ENCODE measurements at regions not wholly inside any gene's neighbourhood (a gene's known extent, or its start where the extent isn't known, plus 50 kb on each side); places are given as distances from the start of the nearest gene placed in this dataset.
A peak's percentile ranks its signal among the peaks of the same experiment; 100 is the strongest.
"Not testable (repeated sequence)": the region's sequence is repeated elsewhere in the genome, so short reads cannot be mapped to it uniquely, and the experiment has no call there.

DNA sequence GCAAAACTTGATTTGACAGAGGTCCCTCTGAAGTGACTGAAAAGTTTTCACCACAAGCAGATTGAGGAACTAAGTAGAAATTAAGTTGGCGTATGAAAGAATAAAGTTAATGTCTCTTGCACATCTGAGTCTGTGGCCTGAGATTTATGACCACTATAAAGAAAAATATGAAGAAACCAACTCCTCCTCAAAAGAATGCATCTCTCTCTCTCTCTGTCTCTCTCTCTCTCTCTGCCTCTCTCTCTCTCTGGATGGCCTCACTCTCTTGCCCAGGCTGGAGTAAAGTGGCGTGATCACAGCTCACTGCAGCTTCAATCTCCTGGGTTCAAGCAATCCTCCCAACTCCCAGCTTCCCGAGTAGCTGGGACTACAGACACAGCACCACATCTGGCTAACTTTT lies 55.2 kb downstream of the RPL22L1 start:
- no peak for DNase-seq (ENCODE audit: low spot score)

DNA sequence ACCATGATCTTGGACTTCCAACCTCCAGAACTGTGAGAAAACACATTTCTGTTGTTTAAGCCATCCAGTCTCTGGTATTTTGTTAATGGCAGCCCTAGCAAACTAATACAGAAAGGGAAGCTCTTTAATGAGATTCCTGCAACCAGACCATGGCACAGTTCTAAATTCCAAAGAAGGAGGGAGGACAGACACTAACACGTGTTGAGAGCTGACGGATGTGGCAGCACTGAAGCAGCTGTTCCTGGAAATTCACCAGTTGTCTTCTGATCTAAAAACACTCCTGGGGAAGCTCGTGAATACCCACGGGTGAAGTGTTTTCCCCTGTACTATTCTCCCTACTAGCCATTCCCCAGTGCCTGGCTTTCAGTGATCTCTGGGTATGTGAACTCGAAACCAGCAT lies 56.7 kb downstream of the RPL22L1 start:
- no peak for DNase-seq (ENCODE audit: low spot score)

DNA sequence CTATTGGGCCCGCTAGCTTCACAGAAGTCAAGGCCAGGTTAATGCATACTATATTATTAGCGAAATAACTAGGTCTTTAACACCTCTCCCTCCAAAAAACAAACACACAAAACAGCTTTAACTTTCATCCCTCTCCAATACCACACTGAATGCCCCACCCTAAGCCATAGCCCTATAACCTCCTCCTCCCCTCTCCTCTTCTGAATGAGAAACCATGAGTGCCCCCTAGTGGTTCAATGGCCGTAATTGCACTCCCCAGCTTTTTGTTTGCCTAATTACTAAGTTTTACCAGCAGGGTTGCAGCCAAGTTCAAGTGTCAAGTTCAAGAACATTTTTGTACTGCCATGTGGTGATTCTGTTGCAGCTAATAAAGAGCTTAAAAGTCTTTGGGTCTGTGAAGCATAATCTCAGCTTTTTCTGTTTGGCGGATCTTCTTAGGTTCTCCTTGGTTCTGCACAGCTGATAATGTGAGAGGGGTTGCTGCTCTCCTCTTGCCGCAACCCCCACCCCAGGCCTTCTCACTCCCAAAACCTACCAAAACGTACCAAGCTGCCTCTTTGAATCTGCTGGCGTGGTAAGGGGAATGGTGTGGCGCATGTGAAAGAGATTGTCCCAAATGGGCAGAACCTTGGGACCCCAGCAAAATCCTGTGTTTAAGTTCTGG lies 57.9 kb downstream of the RPL22L1 start:
- DNase-seq (ENCODE audit: low spot score), result peak; percentile 93

DNA sequence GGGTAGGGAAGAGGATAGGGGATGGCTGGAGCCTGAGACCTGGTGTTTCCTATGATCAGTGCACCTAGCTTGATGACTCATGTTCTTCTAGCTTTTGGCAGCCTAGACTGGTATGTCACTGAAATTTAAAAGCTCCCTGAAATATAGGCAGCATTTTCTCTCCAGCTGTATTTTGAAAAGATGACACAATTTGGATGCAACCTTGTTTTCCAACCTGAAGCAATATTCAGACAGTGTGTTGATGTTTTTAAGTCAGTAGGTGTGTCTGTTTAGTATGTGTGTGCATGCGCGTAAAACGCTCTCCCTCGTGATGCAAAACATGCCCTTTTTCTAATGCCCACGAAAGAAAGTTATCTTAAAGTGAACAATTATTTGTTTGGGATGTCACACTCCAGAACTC lies 58.5 kb downstream of the RPL22L1 start:
- no peak for DNase-seq (ENCODE audit: low spot score)

DNA sequence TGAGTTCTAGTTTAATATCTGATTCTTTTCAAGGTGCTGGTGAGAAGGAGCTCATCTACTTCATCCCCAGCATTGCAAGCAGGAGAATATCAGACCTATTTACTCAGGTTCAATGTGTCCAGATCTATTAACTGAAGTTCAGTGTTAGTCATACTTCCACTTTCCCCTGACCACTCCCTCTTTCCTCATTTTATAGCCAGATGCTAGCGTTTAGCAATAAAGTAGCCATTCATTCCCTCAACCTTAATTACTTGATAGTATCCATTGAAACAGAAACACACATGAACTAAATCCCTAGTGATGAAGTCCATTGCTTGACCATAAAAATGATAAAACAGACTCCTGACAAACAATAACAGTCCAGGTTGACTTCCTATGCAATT lies 60.0 kb downstream of the RPL22L1 start:
- DNase-seq (ENCODE audit: low spot score), result peak; percentile 85

DNA sequence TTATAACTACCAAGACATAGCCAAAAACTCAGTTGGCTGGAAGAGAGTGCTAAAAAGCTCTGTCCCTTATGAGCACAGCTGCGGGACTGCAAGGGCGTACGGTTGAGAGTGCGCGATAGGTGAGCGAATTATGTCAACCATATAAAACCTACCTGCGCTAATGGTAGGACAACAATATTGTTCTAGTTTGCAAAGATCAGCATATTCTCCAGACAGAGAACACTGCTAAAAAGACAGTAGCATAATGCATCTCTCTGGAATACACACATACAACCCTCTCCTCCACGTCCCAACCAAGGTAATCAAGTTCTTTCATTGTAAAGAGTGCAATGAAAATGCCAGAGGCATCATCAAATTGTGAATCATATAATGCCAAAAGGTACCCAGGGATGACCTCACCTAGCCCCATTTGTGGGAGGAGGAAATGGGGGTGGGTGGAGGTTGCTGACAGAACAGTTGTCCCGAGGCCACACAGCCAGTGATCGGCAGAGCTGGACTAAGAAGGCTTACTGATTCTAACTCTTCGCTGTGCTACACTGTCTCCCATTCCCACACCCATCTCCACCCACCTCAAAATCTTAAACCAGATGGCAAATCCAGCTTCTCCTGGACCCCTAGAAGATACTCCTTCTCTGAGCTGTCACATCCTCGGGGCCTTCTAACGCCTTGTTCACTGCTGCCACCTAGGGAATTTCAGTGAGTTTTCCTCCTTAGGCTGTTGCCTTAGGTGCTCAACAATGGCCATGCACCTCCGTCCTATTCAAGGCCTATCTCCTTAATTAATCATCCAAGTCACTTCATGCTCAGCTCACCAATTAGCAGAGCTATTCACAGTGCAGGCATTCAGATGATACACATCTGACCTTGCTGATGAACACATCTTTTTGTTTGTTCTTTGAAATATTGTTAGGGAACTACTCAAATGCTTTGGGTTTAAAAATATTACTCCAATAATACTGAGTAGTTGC lies 60.7 kb downstream of the RPL22L1 start:
- DNase-seq (ENCODE audit: low spot score), result peak; percentile 58

DNA sequence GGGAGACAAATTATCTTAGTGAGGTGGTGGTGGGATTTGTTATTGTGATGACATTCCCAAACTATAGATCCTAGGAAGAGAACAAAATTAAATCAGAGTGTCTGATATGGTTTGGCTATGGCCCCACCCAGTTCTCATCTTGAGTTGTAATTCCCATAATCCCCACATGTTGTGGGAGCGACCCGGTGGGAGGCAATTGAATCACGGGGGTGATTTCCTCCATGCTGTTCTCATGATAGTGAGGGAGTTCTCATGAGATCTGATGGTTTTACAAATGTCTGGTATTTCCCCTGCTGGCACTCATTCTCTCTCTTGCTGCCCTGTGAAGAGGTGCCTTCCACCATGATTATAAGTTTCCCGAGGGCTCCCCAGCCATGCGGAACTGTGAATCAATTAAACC lies 62.0 kb downstream of the RPL22L1 start:
- DNase-seq (ENCODE audit: low spot score), result no peak

DNA sequence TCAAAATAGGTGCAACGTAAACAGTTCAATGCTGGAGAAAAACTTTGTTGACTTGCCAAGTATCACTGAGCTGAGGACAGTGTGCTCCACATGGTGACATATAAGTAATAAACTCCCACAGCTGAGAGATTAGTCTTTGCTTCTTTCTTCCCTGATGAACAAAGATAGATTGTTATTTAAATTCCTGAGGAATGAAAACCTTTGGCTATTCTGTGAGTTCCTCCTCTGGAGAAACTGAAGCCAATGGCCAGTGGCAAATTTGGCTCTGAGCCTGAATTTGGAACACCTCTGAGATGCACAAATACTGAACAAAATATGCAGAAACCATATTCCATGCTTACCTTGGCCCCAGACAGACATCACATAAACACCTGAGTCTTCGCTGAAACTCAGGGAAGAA lies 63.3 kb downstream of the RPL22L1 start:
- DNase-seq (ENCODE audit: low spot score), result no peak

DNA sequence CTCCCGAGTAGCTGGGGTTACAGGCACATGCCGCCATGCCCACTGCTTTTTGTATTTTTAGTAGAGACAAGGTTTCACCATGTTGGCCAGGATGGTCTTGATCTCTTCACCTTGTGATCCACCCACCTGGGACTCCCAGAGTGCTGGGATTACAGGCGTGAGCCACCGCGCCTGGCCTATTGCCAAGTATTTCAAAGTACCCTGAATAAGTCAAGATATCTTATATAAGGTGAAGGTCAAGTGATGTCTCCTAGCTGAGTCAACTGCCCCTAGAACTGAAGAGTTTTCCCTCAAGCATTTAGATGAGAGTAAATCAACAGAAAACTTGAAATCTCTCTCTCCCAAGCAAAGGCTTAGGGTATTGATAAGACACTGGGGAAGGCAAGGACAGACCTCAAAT lies 63.9 kb downstream of the RPL22L1 start:
- DNase-seq (ENCODE audit: low spot score), result no peak

DNA sequence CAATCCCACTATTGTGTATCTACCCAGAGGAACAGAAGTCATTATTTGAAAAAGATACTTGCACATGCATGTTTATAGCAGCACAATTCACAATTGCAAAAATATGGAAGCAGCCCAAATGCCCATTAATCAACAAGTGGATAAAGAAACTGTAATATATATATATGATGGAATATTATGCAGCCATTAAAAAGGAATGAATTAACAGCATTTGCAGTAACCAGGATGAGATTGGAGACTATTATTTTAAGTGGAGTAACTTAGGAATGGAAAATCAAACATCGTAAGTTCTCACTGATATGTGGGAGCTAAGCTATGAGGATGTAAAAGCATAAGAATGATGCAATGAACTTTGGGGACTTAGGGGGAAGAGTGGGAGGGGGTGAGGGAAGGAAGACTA lies 64.7 kb downstream of the RPL22L1 start:
- not testable (repeated sequence) for DNase-seq (ENCODE audit: low spot score)

DNA sequence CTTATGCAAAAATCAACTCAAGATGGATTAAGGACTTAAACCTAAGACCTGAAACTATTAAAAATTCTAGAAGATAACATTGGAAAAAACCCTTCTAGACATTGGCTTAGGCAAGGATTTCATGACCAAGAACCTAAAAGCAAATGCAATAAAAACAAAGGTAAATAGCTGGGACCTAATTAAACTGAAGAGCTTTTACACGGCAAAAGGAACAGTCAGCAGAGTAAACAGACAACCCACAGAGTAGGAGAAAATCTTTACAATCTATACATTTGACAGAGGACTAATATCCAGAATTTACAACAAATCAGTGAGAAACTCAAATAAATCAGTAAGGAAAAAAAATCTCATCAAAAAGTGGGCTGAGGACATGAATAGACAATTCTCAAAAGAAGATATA lies 65.4 kb downstream of the RPL22L1 start:
- DNase-seq (ENCODE audit: low spot score), result not testable (repeated sequence)

DNA sequence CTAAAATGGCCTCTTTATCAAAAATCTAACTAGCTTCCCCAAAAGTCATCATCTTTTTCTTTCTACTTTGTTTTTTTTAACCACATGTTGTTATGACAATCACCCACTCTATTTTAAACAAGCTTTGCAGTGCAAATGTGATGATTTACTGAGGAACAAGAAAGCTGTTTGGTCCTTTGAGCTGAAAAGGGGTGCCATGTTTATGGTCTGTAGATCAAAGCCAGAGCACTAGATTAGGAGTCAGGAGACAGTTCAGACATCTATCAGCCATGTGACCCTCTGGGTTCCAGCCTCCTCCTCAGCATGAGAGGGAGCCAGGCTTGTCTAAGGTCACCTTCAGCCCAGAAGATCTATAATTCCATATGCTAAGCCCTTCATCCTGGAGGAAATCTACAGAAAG lies 65.9 kb downstream of the RPL22L1 start:
- no peak for DNase-seq (ENCODE audit: low spot score)

DNA sequence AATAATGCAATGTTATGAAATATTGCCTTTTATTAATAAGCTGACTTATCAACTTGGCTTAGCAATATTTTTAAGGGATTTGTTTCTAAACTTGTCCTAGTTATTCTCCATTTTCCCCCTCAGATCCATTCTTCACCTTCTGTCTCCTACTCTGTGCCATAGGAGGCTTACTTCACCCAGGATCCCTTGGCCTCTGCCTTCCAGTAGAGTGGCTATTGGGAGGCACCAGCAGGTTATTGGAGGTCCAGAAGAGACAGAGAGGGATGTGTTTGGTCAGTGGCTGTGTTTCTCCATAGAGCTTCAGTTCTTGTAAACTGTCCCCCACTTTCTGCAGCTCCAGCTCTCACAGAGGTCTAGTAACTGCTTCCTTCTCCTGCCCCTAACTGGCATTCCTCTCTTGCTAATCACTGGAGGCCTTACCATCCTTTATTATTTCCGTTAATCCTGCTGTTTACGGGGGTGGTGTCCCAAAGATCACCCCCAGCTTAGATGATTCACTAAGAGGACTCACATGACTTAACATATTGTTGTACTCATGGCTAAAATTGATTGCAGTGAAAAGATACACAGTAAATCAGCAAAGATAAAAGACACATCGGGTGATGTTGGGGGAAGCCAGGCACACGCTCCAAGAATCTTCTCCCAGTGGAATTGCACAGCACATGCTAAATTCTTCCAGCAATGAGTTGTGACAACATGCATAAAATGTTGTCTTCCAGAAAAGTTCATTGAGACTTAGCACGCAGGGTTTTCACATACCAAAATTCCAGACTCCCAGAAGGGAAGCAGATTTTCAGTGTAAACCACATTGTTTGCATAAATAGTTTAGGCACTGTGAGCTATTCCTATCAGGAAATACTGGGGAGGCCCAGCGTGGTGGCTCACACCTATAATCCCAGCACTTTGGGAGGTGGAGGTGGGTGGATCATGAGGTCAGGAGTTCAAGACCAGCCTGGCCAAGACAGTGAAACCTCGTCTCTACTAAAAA lies 67.5 kb downstream of the RPL22L1 start:
- DNase-seq (ENCODE audit: low spot score), result peak; percentile 57

DNA sequence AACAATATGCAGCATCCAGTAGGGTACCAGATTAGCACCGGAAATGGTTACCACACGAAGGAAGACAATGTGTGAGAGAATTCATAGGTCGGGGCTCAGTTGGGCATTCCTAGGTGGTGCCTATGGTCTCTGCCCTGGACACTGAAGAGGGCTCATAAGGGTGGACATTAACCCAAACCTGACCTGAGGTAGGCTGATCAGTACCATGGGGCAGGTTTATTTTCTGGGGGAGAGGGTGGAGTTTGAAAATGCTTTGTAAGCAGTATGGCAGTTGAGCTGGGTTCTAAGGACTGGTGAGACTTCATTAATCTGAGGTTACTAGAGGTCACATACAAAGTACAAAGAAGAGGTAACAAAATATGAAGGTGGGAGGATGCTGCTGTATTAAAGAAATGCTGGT lies 68.4 kb downstream of the RPL22L1 start:
- no peak for DNase-seq (ENCODE audit: low spot score)

DNA sequence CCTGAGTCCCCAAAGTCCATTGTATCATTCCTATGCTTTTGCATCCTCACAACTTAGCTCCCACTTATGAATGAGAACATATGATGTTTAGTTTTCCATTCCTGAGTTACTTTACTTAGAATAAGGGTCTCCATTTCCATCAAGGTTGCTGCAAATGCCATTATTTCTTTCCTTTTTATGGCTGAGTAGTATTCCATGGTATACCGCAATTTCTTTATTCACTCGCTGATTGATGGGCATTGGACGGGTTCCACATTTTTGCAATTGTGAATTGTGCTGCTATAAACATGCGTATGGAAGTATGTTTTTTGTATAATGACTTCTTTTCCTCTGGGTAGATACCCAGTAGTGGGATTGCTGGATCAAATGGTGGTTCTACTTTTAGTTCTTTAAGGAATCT lies 69.7 kb downstream of the RPL22L1 start:
- DNase-seq (ENCODE audit: low spot score), result not testable (repeated sequence)

DNA sequence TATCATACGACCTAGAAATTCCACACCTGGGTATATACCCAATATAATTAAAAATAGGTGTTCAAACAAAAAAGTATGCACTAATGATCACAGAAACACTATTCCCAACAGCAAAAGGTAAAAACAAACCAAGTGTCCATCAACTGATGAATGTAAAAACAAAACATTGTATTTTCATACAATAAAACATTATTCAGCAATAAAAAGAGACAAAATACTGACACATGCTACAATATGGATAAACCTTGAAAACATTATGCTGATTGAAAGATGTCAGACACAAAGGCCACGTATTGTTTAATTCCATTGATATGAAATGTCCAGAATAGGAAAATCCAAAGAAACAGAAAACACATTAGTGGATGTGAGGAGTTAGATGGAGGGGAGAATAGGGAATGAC lies 71.0 kb downstream of the RPL22L1 start:
- no peak for DNase-seq (ENCODE audit: low spot score)

DNA sequence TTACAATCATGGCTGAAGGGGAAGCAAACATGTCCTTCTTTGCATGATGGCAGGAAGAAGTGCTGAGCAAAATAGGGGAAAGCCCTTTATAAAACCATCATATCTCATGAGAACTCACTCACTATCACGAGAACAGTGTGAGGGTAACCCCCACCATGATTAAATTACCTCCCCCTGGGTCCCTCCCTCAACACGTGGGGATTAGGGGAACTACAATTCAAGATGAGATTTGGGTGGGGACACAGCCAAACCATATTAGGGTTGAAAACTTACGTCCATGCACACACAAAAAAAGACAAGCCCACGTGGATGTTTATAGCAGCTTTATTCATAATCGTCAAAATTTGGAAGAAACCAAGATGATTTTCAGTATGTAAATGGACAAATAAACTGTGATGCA lies 72.3 kb downstream of the RPL22L1 start:
- no peak for DNase-seq (ENCODE audit: low spot score)

DNA sequence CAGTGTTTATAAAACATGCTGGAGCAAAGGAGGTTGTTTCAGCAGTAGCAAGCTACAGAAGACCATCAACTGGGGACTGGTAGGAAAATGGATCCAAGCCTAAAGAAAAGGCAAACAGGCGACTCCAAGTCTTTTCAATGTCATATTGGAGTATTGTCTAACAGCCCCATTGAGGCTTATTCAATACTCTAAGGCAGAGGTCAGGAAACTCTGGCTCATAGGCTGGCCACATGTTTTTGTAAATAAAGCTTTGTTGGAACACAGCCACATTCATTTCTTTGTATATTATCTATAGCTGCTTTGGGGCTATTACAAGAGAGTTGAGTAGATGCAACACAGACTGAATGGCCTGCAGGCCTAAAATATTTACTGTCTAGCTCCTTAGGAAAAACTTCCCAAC lies 77.5 kb downstream of the RPL22L1 start:
- DNase-seq (ENCODE audit: low spot score), result no peak

DNA sequence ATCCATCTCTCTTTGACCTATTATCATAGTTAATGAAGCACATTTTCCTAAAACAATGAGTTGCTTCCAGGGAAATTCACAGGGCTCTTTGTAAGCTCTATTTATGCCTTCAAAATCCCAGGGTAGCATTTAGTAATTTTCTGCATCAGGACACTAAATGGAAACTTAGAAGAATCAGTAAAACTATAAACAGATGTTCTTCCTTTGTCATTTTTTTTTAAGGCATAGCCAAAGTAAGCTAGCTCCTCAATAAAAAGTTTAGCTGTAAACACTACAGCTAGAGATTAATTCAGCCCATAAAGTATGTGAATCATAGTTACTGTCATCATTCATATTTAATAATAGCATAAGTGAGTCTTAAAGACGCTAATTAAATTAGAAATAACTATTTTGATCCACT lies 79.3 kb downstream of the RPL22L1 start:
- no peak for DNase-seq (ENCODE audit: low spot score)

DNA sequence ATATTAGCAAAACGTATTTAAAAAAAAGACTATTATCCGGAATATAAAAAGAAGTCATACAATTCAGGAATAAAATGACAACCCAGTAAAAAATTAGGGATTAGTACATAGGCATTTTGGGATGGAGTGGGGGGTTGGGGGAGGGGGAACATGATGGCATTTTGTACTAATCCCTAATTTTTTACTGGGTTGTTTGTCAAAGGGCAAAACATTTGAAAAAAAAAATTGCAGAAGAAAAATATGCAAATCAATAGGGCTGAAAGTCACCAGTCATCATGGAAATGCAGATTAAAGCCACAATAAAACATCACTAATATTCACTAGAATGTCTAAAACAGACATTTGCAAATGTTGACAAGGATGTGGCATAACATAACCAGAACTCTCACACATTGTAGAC lies 82.5 kb downstream of the RPL22L1 start:
- DNase-seq (ENCODE audit: low spot score), result no peak

DNA sequence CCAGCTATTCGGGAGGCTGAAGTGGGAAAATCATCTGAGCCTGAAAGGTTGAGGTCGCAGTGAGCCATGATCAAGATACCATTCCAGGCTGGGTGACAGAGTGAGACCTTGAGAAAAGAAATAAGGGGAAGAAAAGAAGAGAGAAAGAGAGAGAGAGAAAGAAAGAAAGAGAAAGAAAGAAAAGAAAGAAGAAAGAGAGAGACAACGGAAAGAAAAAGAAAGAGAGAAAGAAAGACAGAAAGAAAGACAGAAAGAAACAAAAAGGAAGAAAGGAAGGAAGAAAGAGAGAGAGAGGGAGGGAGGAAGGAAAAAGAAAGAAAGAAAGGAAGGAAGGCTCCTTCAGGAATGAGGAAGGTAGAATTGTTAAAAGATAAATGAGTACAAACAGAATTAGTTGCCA lies 84.5 kb downstream of the RPL22L1 start:
- no peak for DNase-seq (ENCODE audit: low spot score)

DNA sequence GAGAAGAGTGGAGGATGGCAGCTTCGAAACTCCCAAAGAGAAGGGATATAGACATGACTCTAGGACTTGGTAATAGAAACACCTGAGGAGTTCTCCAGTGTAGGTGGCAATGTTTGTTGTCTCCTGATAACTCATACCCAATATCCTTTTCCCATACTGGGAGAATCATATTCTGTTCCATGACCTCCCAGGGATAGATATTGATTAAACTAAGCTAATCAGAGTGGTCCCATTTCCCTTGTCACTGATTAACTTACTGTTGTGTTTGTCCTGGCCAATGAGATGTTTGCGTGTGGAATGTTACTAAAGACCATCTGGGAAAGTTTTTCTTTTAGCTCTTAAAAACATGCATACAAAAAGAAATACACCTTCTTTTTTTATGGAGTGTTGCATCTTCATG lies 85.6 kb downstream of the RPL22L1 start:
- DNase-seq (ENCODE audit: low spot score), result no peak

All from COLO829 (cell line).